ENCODE measurements at regions not wholly inside any gene's neighbourhood (a gene's known extent, or its start where the extent isn't known, plus 50 kb on each side); places are given as distances from the start of the nearest gene placed in this dataset.

GRCh38 chr2:5955921-5956320, 263.7 kb downstream of the SOX11 start:
- no peak for TF ChIP-seq CTCF (IDR thresholded peaks at IDR 0.05; ENCODE audit: poor library complexity, severe bottlenecking)
- no peak for TF ChIP-seq RAD21 (conservative IDR thresholded peaks at IDR 0.05)
- TF ChIP-seq POLR2AphosphoS5 (IDR thresholded peaks at IDR 0.05), result no peak
- TF ChIP-seq EP300 (conservative IDR thresholded peaks at IDR 0.05; ENCODE audit: poor library complexity, severe bottlenecking), result no peak
- no peak for TF ChIP-seq EZH2 (IDR thresholded peaks at IDR 0.05; ENCODE audit: borderline replicate concordance, insufficient read depth, low read length, poor library complexity, severe bottlenecking)
- no peak for TF ChIP-seq TAF1 (IDR thresholded peaks at IDR 0.05; ENCODE audit: low read depth)
- no peak for TF ChIP-seq MXI1 (conservative IDR thresholded peaks at IDR 0.05; ENCODE audit: poor library complexity, severe bottlenecking)
- no peak for TF ChIP-seq SMC3 (conservative IDR thresholded peaks at IDR 0.05; ENCODE audit: poor library complexity)

All from neural cell (in vitro differentiated cells).